HCT116 (cell line): ENCODE measurements at regions not wholly inside any gene's neighbourhood (a gene's known extent, or its start where the extent isn't known, plus 50 kb on each side); places are given as distances from the start of the nearest gene placed in this dataset.

Source experiments
- ATAC-seq: fragments of 200-7000 bp; cut with Tn5 transposase; 2 replicates; pipeline ENCODE4 v1.9.1; 2020; ENCODE audit warnings: mild to moderate bottlenecking, moderate library complexity
- BruUV-seq: library from RNA; stranded (reverse); fragments of 400-500 nt; replicated peaks from 2 replicates; lab custom pipeline; 2021; lab: Mats Ljungman, UMichigan
- CTCF ChIA-PET: fragments of 300-600 bp; sonication (Branson Sonifier 250); formaldehyde crosslinking; loops from one replicate; lab custom pipeline; 2021; ENCODE audit warnings: antibody characterized with exemption; lab: Charles Lee
- POLR2A ChIA-PET: fragments of 300-600, 350-600 bp; sonication (Branson Sonifier 250); formaldehyde crosslinking; loops from one replicate; lab custom pipeline; 2021; ENCODE audit warnings: antibody characterized with exemption; lab: Charles Lee
- RAD21 ChIA-PET, 2 experiments: fragments of 300-600 bp; sonication (Branson Sonifier 250); formaldehyde crosslinking; loops; one replicate each; lab custom pipeline; 2023; ENCODE audit warnings: low total read pairs in 2 of 2; ENCODE audit not compliant: uncharacterized antibody in 2 of 2, unreplicated experiment in 2 of 2, low non-redundant PET in 1 of 2; lab: Charles Lee
- DNase-seq: peaks from one replicate; pipeline ENCODE4 v3.0.0-alpha.2; 2010; ENCODE audit warnings: low read depth, low spot score
- H2AFZ ChIP-seq: fragments of 200-600 bp; shearing (Covaris generic), sonication (generic); 2 replicates; pipeline ENCODE4 v1.6.1; 2017; ENCODE audit warnings: low read depth, mixed run types, mixed read lengths, antibody characterized with exemption, low read length; ENCODE audit not compliant: poor library complexity, severe bottlenecking
- H3K27ac ChIP-seq: 2 replicates; pipeline ENCODE4 v1.5.1; 2012; ENCODE audit warnings: low read depth, low read length
- H3K27me3 ChIP-seq: fragments of 200-600 bp; sonication (generic); 2 replicates; pipeline ENCODE4 v1.6.1; 2016; ENCODE audit warnings: mixed run types, low read length, mixed read lengths; ENCODE audit not compliant: insufficient read depth
- H3K36me3 ChIP-seq, 2 experiments: fragments of 200-500 bp in 1 of 2; fragments of 200-600 bp in 1 of 2; sonication (Bioruptor generic) in 1 of 2; sonication (generic) in 1 of 2; 2 replicates each; pipeline versions ENCODE4 v1.5.1 to v1.6.1; 2014 to 2016; ENCODE audit warnings: low read length in 2 of 2, inconsistent platforms in 1 of 2, mixed read lengths in 1 of 2, mixed run types in 1 of 2; ENCODE audit not compliant: insufficient read depth in 2 of 2, control insufficient read depth in 1 of 2
- H3K4me1 ChIP-seq, 2 experiments: fragments of 200-600 bp in 1 of 2; sonication (generic) in 1 of 2; 2 replicates each; pipeline versions ENCODE4 v1.5.1 to v1.6.1; 2012 to 2017; ENCODE audit warnings: low read length in 2 of 2, inconsistent platforms in 1 of 2, mild to moderate bottlenecking in 1 of 2, mixed read lengths in 1 of 2, mixed run types in 1 of 2, moderate library complexity in 1 of 2; ENCODE audit not compliant: insufficient read depth in 2 of 2, control insufficient read depth in 1 of 2
- H3K4me2 ChIP-seq: fragments of 200-600 bp; sonication (generic); 2 replicates; pipeline ENCODE4 v1.6.1; 2017; ENCODE audit warnings: mixed run types, low read length, mixed read lengths
- H3K4me3 ChIP-seq, 2 experiments: fragments of 200-600 bp in 1 of 2; sonication (generic) in 1 of 2; replicated peaks in 1 of 2; 2 replicates each; pipeline ENCODE4 v1.5.1; 2011 to 2016; ENCODE audit warnings: low read length in 2 of 2, control low read depth in 1 of 2, low read depth in 1 of 2, mild to moderate bottlenecking in 1 of 2, mixed read lengths in 1 of 2, mixed run types in 1 of 2
- H3K79me2 ChIP-seq: fragments of 200-600 bp; sonication (generic); 2 replicates; pipeline ENCODE4 v1.6.1; 2017; ENCODE audit warnings: mild to moderate bottlenecking, mixed run types, low read length, moderate library complexity, mixed read lengths; ENCODE audit not compliant: insufficient read depth
- H3K9ac ChIP-seq: fragments of 200-600 bp; sonication (generic); 2 replicates; pipeline ENCODE4 v1.6.1; 2016; ENCODE audit warnings: low read length, mixed read lengths
- H3K9me2 ChIP-seq: fragments of 200-600 bp; sonication (generic), shearing (Covaris generic); 2 replicates; pipeline ENCODE4 v1.6.1; 2017; ENCODE audit warnings: mixed run types, mild to moderate bottlenecking, moderate library complexity; ENCODE audit not compliant: insufficient read depth
- H3K9me3 ChIP-seq, 2 experiments: fragments of 200-500 bp in 1 of 2; fragments of 200-600 bp in 1 of 2; sonication (Bioruptor generic) in 1 of 2; sonication (generic) in 1 of 2; 2 replicates each; pipeline ENCODE4 v1.6.1; 2014 to 2017; ENCODE audit warnings: low read length in 2 of 2, mixed read lengths in 2 of 2, inconsistent platforms in 1 of 2, low read depth in 1 of 2, mild to moderate bottlenecking in 1 of 2, mixed run types in 1 of 2, moderate library complexity in 1 of 2; ENCODE audit not compliant: control insufficient read depth in 1 of 2, insufficient read depth in 1 of 2
- H4K20me1 ChIP-seq: fragments of 200-600 bp; sonication (generic), shearing (Covaris generic); 2 replicates; pipeline ENCODE4 v1.6.1; 2017; ENCODE audit warnings: mixed run types, mild to moderate bottlenecking, moderate library complexity; ENCODE audit not compliant: insufficient read depth
- CTCF ChIP-seq, 3 experiments: fragments of 200-600 bp in 1 of 3; sonication (generic) in 1 of 3; IDR thresholded peaks in 2 of 3; conservative IDR thresholded peaks in 1 of 3; 2 replicates each; pipeline ENCODE4 v1.5.1; 2012 to 2017; ENCODE audit warnings: low read depth in 2 of 3, low read length in 2 of 3, antibody characterized with exemption in 1 of 3, borderline replicate concordance in 1 of 3, control low read depth in 1 of 3, mild to moderate bottlenecking in 1 of 3, mixed read lengths in 1 of 3, mixed run types in 1 of 3, moderate library complexity in 1 of 3; ENCODE audit not compliant: insufficient read depth in 1 of 3
- EGR1 ChIP-seq: IDR thresholded peaks from 2 replicates; pipeline ENCODE4 v1.6.1; 2012; ENCODE audit warnings: low read depth
- ELF1 ChIP-seq: IDR thresholded peaks from 2 replicates; pipeline ENCODE4 v1.6.1; 2012; ENCODE audit warnings: low read depth, borderline replicate concordance
- EZH2phosphoT487 ChIP-seq: fragments of 200-600 bp; IDR thresholded peaks from 2 replicates; pipeline ENCODE4 v1.6.1; 2018; ENCODE audit warnings: antibody characterized with exemption, borderline replicate concordance
- FOSL1 ChIP-seq: IDR thresholded peaks from 2 replicates; pipeline ENCODE4 v1.6.1; 2012; ENCODE audit warnings: low read depth
- YY1 ChIP-seq: IDR thresholded peaks from 2 replicates; pipeline ENCODE4 v1.6.1; 2011; ENCODE audit warnings: low read length, low read depth, moderate library complexity, mild to moderate bottlenecking; ENCODE audit not compliant: insufficient replicate concordance; ENCODE audit errors: extremely low read depth
- ZNF274 ChIP-seq: fragments of 200-500 bp; sonication (Bioruptor generic); IDR thresholded peaks from 2 replicates; pipeline ENCODE4 v1.6.1; 2014; ENCODE audit warnings: mild to moderate bottlenecking, low read depth, low read length, inconsistent platforms
- intact Hi-C: fragments of 100-400 bp; cut with micrococcal nuclease; formaldehyde crosslinking; loops from 2 replicates; pipeline ENCODE4 v1.10.0; 2022

- Histone ChIP-seq H3K4me3 (no peak overlapping the region), H3K27ac (no peak overlapping the region), H4K20me1 (no peaks in the 10 kb centered on the region), H3K9me2 (no peaks in the 10 kb centered on the region), H2AFZ (no peak overlapping the region), H3K4me1 (no peaks in the 10 kb centered on the region), H3K79me2 (no peaks in the 10 kb centered on the region), H3K4me2 (no peak overlapping the region), H3K9me3 (peaks cover 5 to 8% of the 10 kb centered on the region in 2 experiments; a peak in 2 of 4 replicates), H3K27me3 (no peaks in the 10 kb centered on the region), H3K36me3 (no peaks in the 10 kb centered on the region), H3K9ac (no peak overlapping the region)
- no peak for ATAC-seq
- ChIA-PET CTCF (no interaction called here), POLR2A (no interaction called here), RAD21 (no interaction called here)
- TF ChIP-seq EZH2phosphoT487, result no peak
- TF ChIP-seq CTCF (IDR thresholded peaks at IDR 0.05 in 2 of 3, conservative IDR thresholded peaks at IDR 0.05 in 1 of 3; ENCODE audit: borderline replicate concordance in 1 of 3, insufficient read depth in 1 of 3, low read depth in 2 of 3, low read length in 2 of 3), result no peak
- TF ChIP-seq YY1, result no peak
- no peak for TF ChIP-seq ELF1
- TF ChIP-seq EGR1, result no peak
- intact Hi-C loops, result no loop called here
- no TSS peak for BruUV-seq
- no peak for DNase-seq
Measured at GRCh38 chr5:18027241-18027867, 393.1 kb downstream of the TAF11L14 start.

- RAD21 ChIA-PET, result no interaction called here
- no peaks in the 10 kb centered on the region for H4K20me1 ChIP-seq
- no peak overlapping the region for H3K4me2 ChIP-seq
- H3K36me3 ChIP-seq, result no peaks in the 10 kb centered on the region
- no peak overlapping the region for H3K9ac ChIP-seq
- no TSS peak for BruUV-seq
- no peaks in the 10 kb centered on the region for H3K9me2 ChIP-seq
- H3K27me3 ChIP-seq, result no peaks in the 10 kb centered on the region
- CTCF ChIA-PET, result no interaction called here
- no peak overlapping the region for H3K27ac ChIP-seq
- H3K4me3 ChIP-seq, result no peak overlapping the region
- intact Hi-C loops, result no loop called here
- H2AFZ ChIP-seq, result no peak overlapping the region
- H3K9me3 ChIP-seq, result peaks cover 5 to 8% of the 10 kb centered on the region in 2 experiments; a peak in 2 of 4 replicates
- TF ChIP-seq FOSL1 (no peak), ZNF274 (no peak)
- H3K79me2 ChIP-seq, result no peaks in the 10 kb centered on the region
- POLR2A ChIA-PET, result no interaction called here
- no peaks in the 10 kb centered on the region for H3K4me1 ChIP-seq
- DNase-seq (no peak), ATAC-seq (no peak)
Measured at GRCh38 chr5:18028036-18028435, 393.8 kb downstream of the TAF11L14 start.
